Small intestine (tissue), 7 donors: ENCODE measurements at regions not wholly inside any gene's neighbourhood (a gene's known extent, or its start where the extent isn't known, plus 50 kb on each side); places are given as distances from the start of the nearest gene placed in this dataset.
"Not testable (repeated sequence)": the region's sequence is repeated elsewhere in the genome, so short reads cannot be mapped to it uniquely, and the experiment has no call there.

Source experiments
- DNase-seq, 2 donors: peaks; one replicate each; pipeline versions ENCODE4 v3.0.0 to v3.0.0-alpha.2; 2013
- FAIRE-seq: peaks from 2 replicates; lab custom pipeline; 2012; peaks lifted over from hg19 to GRCh38; lab: Jason Lieb, UNC
- H3K27ac ChIP-seq, 3 donors: one replicate each; pipeline ENCODE4 v1.5.1; 2013; ENCODE audit warnings: low read length in 2 of 3, mild to moderate bottlenecking in 2 of 3, control low read depth in 1 of 3, inconsistent platforms in 1 of 3, low read depth in 1 of 3, moderate library complexity in 1 of 3
- H3K27me3 ChIP-seq, 3 donors: one replicate each; pipeline ENCODE4 v1.6.1; 2013; ENCODE audit warnings: low read length in 3 of 3, inconsistent platforms in 1 of 3; ENCODE audit not compliant: control insufficient read depth in 3 of 3, insufficient read depth in 3 of 3
- H3K36me3 ChIP-seq, 3 donors: one replicate each; pipeline ENCODE4 v1.6.1; 2013; ENCODE audit warnings: low read length in 3 of 3, inconsistent platforms in 1 of 3, low read depth in 1 of 3, mild to moderate bottlenecking in 1 of 3, moderate library complexity in 1 of 3; ENCODE audit not compliant: control insufficient read depth in 3 of 3, insufficient read depth in 2 of 3
- H3K4me1 ChIP-seq, 3 donors: one replicate each; pipeline ENCODE4 v1.6.1; 2013; ENCODE audit warnings: low read length in 2 of 3, inconsistent platforms in 1 of 3, low read depth in 1 of 3, mild to moderate bottlenecking in 1 of 3, moderate library complexity in 1 of 3; ENCODE audit not compliant: control insufficient read depth in 3 of 3, insufficient read depth in 2 of 3
- H3K4me3 ChIP-seq, 3 donors: one replicate each; pipeline ENCODE4 v1.5.1; 2013; ENCODE audit warnings: low read length in 3 of 3, control low read depth in 1 of 3, inconsistent platforms in 1 of 3, low read depth in 1 of 3, mild to moderate bottlenecking in 1 of 3, moderate library complexity in 1 of 3
- H3K9me3 ChIP-seq, 2 donors: one replicate each; pipeline ENCODE4 v1.6.1; 2013; ENCODE audit warnings: low read depth in 1 of 2, low read length in 1 of 2; ENCODE audit not compliant: control insufficient read depth in 2 of 2, insufficient read depth in 1 of 2
- WGBS, 3 donors: extraction: QIAGEN DNeasy Blood & Tissue Kit; methylation state at CpG; one replicate each; pipeline ENCODE4 v1.1.7; 2013; 5-methylcytosine and 5-hydroxymethylcytosine counted together
- donor health status: healthy with polysubstance abuse.
- donor health status: control.
- donor health status: control.
- donor health status: Bipolar disorder and iron deficiency.
- donor health status: healthy.

DNA sequence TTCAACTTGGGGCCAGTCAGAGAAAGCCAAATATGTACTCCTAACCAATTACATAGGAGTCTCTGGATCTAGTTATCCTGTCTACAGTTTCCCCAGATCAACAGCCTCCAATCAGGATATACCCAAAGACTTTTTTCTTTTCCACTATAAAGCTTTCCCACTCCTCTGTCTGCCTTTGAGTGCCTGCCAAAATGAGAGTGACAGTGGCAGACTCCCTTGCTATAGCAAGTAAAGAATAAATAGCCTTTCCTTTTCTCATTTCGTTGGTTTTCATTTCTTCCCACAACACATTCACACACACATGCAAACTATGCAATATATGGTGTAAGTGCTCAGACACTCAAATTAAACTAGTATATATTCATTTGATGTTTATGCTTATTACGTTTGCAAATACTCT, 302.4 kb upstream of the TACR3 start:
- Histone ChIP-seq H3K36me3 (no peaks in the 10 kb centered on the region), H3K27ac (no peak overlapping the region), H3K27me3 (no peaks in the 10 kb centered on the region), H3K4me3 (no peak overlapping the region), H3K9me3 (no peaks in the 10 kb centered on the region), H3K4me1 (no peaks in the 10 kb centered on the region)
- 66 to 71% (median 68%) methylated on average over 2 of the region's 2 CpGs for WGBS, 3 donors
- DNase-seq, result no peak
- no peak for FAIRE-seq

DNA sequence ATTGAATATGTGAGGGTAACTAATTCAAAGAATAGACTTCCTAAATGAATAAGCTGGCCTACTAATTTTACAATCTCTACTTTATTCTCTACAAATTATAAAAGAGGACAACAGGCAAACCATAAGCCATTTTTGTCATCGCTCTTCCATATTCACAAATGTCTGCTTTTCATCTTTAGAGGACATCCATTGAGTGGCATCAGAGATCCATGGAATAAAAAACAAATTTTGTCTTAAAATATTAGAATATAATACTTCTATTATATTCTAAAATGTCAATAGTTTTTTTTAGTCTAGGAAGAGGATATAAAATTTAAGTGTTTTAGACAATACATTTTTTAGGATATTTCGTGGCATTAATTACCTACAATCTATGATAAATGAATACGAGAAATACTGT, 300.9 kb upstream of the TACR3 start:
- no peaks in the 10 kb centered on the region for H3K27me3 ChIP-seq
- no peaks in the 10 kb centered on the region for H3K4me1 ChIP-seq
- H3K9me3 ChIP-seq, result no peaks in the 10 kb centered on the region
- H3K4me3 ChIP-seq, result no peak overlapping the region
- no peak for FAIRE-seq
- 83 to 87% (median 83%) methylated on average over 3 of the region's 3 CpGs for WGBS, 3 donors
- no peak for DNase-seq
- no peaks in the 10 kb centered on the region for H3K36me3 ChIP-seq
- H3K27ac ChIP-seq, result no peak overlapping the region

DNA sequence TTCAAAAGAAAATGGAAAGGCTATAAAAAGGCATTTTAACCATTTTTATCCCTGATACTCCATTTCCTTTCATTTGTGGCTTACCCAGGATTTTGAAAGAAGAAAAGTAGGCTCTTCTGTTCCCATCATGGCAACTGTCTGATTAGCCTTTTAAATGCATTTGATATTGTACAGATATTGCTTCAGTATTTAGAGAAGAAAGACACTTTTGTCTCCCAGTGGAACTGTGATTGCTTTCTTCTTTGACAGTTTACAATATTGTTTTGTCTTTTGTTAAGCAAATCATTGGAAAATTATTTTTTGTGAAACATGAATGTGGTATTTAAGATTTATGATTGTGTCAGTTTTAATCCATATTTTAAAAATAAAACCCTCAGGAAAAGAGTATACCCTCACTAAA, 297.4 kb upstream of the TACR3 start:
- H3K9me3 ChIP-seq, result no peaks in the 10 kb centered on the region
- no peak for DNase-seq

DNA sequence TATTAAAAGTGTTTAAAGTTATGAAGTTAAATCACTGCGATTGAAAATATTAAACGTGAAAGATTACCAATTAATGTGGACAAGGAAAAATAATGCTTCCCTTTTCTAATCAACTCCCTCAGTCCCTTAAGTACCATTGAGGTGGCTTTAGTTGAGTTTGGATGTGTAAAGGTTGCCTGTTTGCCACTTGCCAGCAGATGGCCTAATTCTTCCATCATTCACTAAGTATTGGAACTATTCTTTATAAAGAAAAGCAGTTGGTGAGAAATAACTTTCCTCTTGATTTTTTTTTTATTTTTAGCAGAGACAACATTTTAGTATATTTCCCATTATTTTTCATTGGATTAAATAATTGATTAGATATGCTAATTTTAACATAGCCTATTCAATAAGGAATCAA, 295.9 kb upstream of the TACR3 start:
- H3K27me3 ChIP-seq, result no peaks in the 10 kb centered on the region
- no peaks in the 10 kb centered on the region for H3K4me1 ChIP-seq
- DNase-seq (peak; percentile 6 to 7), FAIRE-seq (no peak)
- no peaks in the 10 kb centered on the region for H3K9me3 ChIP-seq
- no peaks in the 10 kb centered on the region for H3K36me3 ChIP-seq
- 31 to 32% (median 31%) methylated on average over 2 of the region's 2 CpGs for WGBS, 3 donors
- H3K4me3 ChIP-seq, result no peak overlapping the region
- no peak overlapping the region for H3K27ac ChIP-seq

More for the DNA sequence above, 297.4 kb upstream of the TACR3 start:
- no peak for FAIRE-seq
- H3K4me1 ChIP-seq, result no peaks in the 10 kb centered on the region
- H3K27me3 ChIP-seq, result no peaks in the 10 kb centered on the region
- H3K27ac ChIP-seq, result no peak overlapping the region
- no peaks in the 10 kb centered on the region for H3K36me3 ChIP-seq
- H3K4me3 ChIP-seq, result no peak overlapping the region

DNA sequence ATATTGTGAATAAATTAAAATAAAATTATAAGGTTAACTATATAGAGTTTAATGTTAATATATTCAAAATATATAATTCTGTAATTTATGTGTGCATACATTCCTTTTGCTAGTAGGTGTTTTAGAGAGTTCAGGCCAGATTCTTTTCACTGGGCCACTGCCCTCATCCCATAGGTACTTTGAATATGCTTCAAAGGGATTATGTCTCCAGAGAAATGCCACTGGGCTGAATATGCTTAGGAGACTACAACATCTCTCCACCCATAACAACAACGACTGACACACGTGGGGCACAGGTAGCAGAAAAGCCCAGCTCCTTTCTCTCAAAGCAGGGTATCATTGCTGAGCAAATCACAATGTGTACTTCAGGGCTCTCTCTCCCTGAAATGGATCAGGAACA, 290.9 kb upstream of the TACR3 start:
- no peak for FAIRE-seq
- 48 to 79% (median 61%) methylated on average over 2 of the region's 2 CpGs for WGBS, 3 donors
- no peak for DNase-seq
- Histone ChIP-seq H3K36me3 (no peaks in the 10 kb centered on the region), H3K27me3 (no peaks in the 10 kb centered on the region), H3K4me1 (no peaks in the 10 kb centered on the region), H3K9me3 (no peaks in the 10 kb centered on the region), H3K4me3 (no peak overlapping the region), H3K27ac (no peak overlapping the region)

DNA sequence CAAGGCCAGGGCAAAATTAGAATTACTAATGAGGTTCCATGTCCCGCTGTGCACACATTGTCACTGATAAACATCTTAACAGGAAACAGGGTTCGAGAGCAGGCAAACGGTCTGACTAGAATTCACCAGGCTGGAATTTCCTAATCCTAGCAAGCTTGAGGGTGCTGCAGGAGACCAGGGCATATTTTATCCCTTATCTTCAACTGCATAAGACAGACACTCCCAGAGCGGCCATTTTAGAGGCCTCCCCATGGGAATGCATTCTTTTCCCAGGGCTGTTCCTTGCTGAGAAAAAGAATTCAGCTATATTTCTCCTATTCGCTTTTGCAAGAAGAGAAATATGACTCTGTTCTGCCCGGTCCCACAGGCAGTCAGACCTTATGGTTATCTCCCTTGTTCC, 282.5 kb upstream of the TACR3 start:
- peaks cover 0 to 13% of the 10 kb centered on the region in 2 donors for H3K9me3 ChIP-seq
- WGBS, 3 donors, result 79 to 88% (median 84%) methylated on average over 6 of the region's 6 CpGs
- H3K4me3 ChIP-seq, H3K36me3 ChIP-seq, H3K27ac ChIP-seq, FAIRE-seq, H3K27me3 ChIP-seq, DNase-seq, H3K4me1 ChIP-seq: not testable (repeated sequence)

DNA sequence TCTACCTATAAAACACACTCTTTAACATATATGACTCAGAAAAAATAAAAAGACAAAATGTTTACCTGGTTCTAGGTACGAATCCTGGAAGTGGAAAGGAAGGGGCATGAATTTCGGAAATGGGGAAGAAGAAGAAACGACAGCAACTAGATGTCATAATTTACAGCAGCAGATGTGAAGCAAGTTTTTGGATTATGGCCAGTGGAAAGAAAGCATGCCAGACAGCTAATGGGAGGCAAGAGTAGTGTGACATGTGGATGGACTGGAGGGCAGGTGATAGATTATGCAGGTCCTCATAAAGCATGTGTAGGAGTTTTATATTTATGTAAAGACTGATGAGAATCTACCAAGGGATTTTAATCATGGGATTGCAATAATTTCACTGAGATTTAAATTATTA, 279.0 kb upstream of the TACR3 start:
- Histone ChIP-seq H3K27me3 (no peaks in the 10 kb centered on the region), H3K4me1 (no peaks in the 10 kb centered on the region), H3K27ac (no peak overlapping the region), H3K36me3 (no peaks in the 10 kb centered on the region), H3K9me3 (peaks cover 0 to 11% of the 10 kb centered on the region in 2 donors), H3K4me3 (no peak overlapping the region)
- 70 to 90% (median 74%) methylated on average over 3 of the region's 3 CpGs for WGBS, 3 donors
- DNase-seq (no peak), FAIRE-seq (no peak)

DNA sequence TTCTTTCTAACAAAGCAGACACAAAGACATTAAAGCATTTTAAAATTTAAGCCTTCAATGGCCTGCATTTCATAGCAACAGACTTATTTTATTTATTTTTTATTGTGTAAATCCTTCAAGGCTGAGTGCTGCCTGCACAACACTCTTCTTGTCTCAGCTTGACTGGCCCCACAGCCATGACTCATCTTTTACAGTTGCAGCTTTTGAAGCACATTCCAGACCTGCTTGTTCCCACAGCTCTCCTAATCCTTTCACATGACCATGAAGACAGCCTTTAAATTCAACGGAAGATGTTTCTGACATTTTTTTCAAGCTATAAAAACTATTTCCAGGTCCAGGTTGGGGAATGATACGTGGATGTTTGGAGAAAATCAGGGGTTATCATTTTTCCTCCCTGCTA, 276.9 kb upstream of the TACR3 start:
- no peaks in the 10 kb centered on the region for H3K4me1 ChIP-seq
- no peak overlapping the region for H3K4me3 ChIP-seq
- no peak for FAIRE-seq
- peak in 1 of 2 donors; percentile 6 for DNase-seq
- H3K27ac ChIP-seq, result no peak overlapping the region
- H3K9me3 ChIP-seq, result peaks cover 0 to 3% of the 10 kb centered on the region in 2 donors
- H3K36me3 ChIP-seq, result no peaks in the 10 kb centered on the region
- 15 to 20% (median 18%) methylated on average over 2 of the region's 2 CpGs for WGBS, 3 donors
- H3K27me3 ChIP-seq, result no peaks in the 10 kb centered on the region

DNA sequence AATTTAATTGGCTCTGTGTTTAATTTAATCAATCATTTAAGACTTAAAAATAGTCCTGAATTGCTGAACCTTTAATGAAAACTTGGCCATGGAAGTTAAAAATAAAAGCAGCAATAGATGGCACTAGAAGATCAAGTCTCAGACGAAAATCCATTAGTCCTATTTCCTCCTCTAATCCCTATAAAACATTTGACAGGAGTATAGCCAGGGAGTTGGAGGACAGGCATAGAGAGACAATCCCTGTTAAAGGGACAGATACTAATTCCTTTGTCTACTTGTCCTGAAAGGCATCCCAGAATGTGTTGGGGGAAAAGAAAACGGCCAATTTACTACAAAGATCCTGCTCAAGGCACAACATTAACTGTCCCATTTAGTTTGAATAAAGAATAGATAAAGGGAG, 276.3 kb upstream of the TACR3 start:
- Histone ChIP-seq H3K4me3 (no peak overlapping the region), H3K27ac (no peak overlapping the region), H3K27me3 (no peaks in the 10 kb centered on the region), H3K9me3 (peaks cover 0 to 3% of the 10 kb centered on the region in 2 donors), H3K36me3 (no peaks in the 10 kb centered on the region), H3K4me1 (no peaks in the 10 kb centered on the region)
- 4 to 18% (median 7%) methylated on average over 2 of the region's 2 CpGs for WGBS, 3 donors
- FAIRE-seq (no peak), DNase-seq (peak in 1 of 2 donors; percentile 4)
